ENCODE measurements at regions not wholly inside any gene's neighbourhood (a gene's known extent, or its start where the extent isn't known, plus 50 kb on each side); places are given as distances from the start of the nearest gene placed in this dataset.

DNA sequence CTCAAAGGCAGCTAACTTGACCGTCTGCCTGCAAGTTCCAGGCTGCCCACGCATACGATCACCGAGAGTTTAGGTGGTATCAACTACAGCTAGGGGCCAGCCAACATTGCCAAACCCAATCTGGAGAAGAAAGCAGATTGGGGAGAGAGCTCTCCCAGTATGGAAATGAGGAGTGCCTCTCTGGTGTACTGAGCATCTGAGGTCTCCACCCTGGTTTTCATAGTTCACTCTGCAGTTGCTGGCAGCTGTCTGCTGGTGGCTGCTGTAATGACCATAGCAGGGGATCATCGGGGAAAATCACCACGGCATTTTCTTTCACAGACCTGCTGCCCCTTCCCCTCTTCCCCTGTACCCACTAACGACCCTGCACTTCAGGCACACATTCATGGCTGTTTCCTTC, 201.7 kb downstream of the NUFIP1 start:
- Histone ChIP-seq H3K36me3 (ENCODE audit: control insufficient read depth in 2 of 2, extremely low read depth in 1 of 2, insufficient read depth in 2 of 2, low read length in 2 of 2) (no peaks in the 10 kb centered on the region), H3K9me3 (replicated peaks; ENCODE audit: control insufficient read depth, insufficient read depth, low read length) (no peaks in the 10 kb centered on the region), H2AFZ (ENCODE audit: low read depth, low read length) (no peak overlapping the region), H3K9ac (replicated peaks; ENCODE audit: extremely low read depth, insufficient read depth, low read length) (no peak overlapping the region), H3K27ac (ENCODE audit: insufficient read depth, low read depth, low read length) (no peak overlapping the region), H3K4me1 (ENCODE audit: control insufficient read depth, extremely low read depth, insufficient read depth, low read length) (peaks cover 3% of the 10 kb centered on the region), H3K27me3 (ENCODE audit: control insufficient read depth in 2 of 2, insufficient read depth in 2 of 2, low read length in 2 of 2) (no peaks in the 10 kb centered on the region), H3K4me3 (replicated peaks in 1 of 3; ENCODE audit: insufficient read depth in 1 of 3, low read depth in 1 of 3, low read length in 3 of 3) (no peak overlapping the region), H3K79me2 (ENCODE audit: control insufficient read depth, insufficient read depth, low read length) (no peaks in the 10 kb centered on the region), H4K20me1 (replicated peaks; ENCODE audit: control insufficient read depth, extremely low read depth, insufficient read depth, low read length) (no peaks in the 10 kb centered on the region), H3K4me2 (ENCODE audit: insufficient read depth, low read length) (no peak overlapping the region), H3K9me1 (replicated peaks; ENCODE audit: control insufficient read depth, extremely low read depth, insufficient read depth, low read length) (no peaks in the 10 kb centered on the region)
- DNase-seq (ENCODE audit: low read depth, low spot score) (no peak), FAIRE-seq (no peak)
- dilution Hi-C loops (cut with MboI; ENCODE audit: extremely low pct_ligation_motif_present, low sequenced_read_pairs): no loop called here
- BruUV-seq (replicated peaks): no TSS peak
- intact Hi-C loops (cut with micrococcal nuclease): no loop called here
- ChIA-PET CTCF (no interaction called here), POLR2A (no interaction called here)
- no peak for TF ChIP-seq EZH2 (IDR thresholded peaks at IDR 0.05; ENCODE audit: borderline replicate concordance, low read depth, low read length, severe bottlenecking)

- intact Hi-C loops (cut with micrococcal nuclease) (no loop called here), dilution Hi-C loops (cut with MboI; ENCODE audit: extremely low pct_ligation_motif_present, low sequenced_read_pairs) (no loop called here)
- H3K27ac ChIP-seq (ENCODE audit: insufficient read depth, low read depth, low read length): no peak overlapping the region
- H3K9me1 ChIP-seq (replicated peaks; ENCODE audit: control insufficient read depth, extremely low read depth, insufficient read depth, low read length): no peaks in the 10 kb centered on the region
- no peaks in the 10 kb centered on the region for H3K4me1 ChIP-seq (ENCODE audit: control insufficient read depth, extremely low read depth, insufficient read depth, low read length)
- ChIA-PET POLR2A (no interaction called here), CTCF (interaction anchor here (0.7 to 1.5 kb wide), 2 partner anchors 10 to 118 kb away, joined by 3 read pairs; no protein-coding TSS in a partner anchor)
- H3K4me2 ChIP-seq (ENCODE audit: insufficient read depth, low read length): no peak overlapping the region
- no peaks in the 10 kb centered on the region for H3K27me3 ChIP-seq (ENCODE audit: control insufficient read depth in 2 of 2, insufficient read depth in 2 of 2, low read length in 2 of 2)
- H2AFZ ChIP-seq (ENCODE audit: low read depth, low read length): no peak overlapping the region
- no peak overlapping the region for H3K4me3 ChIP-seq (replicated peaks in 1 of 3; ENCODE audit: insufficient read depth in 1 of 3, low read depth in 1 of 3, low read length in 3 of 3)
- no TSS peak for BruUV-seq (replicated peaks)
- TF ChIP-seq, protein P1, sequence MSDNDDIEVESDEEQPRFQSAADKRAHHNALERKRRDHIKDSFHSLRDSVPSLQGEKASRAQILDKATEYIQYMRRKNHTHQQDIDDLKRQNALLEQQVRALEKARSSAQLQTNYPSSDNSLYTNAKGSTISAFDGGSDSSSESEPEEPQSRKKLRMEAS (IDR thresholded peaks at IDR 0.05; ENCODE audit: insufficient read depth, insufficient read length): no peak
- no peak for TF ChIP-seq POLR2A (IDR thresholded peaks at IDR 0.05; ENCODE audit: low read depth, low read length)
- TF ChIP-seq JUN (IDR thresholded peaks at IDR 0.05; ENCODE audit: borderline replicate concordance, insufficient read depth, insufficient read length, low read depth): no peak
- no peak for TF ChIP-seq FOS (IDR thresholded peaks at IDR 0.05; ENCODE audit: borderline replicate concordance, insufficient read depth, low read length)
- TF ChIP-seq, protein P2, sequence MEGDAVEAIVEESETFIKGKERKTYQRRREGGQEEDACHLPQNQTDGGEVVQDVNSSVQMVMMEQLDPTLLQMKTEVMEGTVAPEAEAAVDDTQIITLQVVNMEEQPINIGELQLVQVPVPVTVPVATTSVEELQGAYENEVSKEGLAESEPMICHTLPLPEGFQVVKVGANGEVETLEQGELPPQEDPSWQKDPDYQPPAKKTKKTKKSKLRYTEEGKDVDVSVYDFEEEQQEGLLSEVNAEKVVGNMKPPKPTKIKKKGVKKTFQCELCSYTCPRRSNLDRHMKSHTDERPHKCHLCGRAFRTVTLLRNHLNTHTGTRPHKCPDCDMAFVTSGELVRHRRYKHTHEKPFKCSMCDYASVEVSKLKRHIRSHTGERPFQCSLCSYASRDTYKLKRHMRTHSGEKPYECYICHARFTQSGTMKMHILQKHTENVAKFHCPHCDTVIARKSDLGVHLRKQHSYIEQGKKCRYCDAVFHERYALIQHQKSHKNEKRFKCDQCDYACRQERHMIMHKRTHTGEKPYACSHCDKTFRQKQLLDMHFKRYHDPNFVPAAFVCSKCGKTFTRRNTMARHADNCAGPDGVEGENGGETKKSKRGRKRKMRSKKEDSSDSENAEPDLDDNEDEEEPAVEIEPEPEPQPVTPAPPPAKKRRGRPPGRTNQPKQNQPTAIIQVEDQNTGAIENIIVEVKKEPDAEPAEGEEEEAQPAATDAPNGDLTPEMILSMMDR (IDR thresholded peaks at IDR 0.05; ENCODE audit: extremely low read depth in 1 of 2, insufficient read depth in 1 of 2, low read depth in 1 of 2, low read length in 2 of 2): no peak
- TF ChIP-seq GATA2 (IDR thresholded peaks at IDR 0.05; ENCODE audit: insufficient read depth, insufficient read length, low read depth, low read length): no peak
- no peak for TF ChIP-seq EZH2 (IDR thresholded peaks at IDR 0.05; ENCODE audit: borderline replicate concordance, low read depth, low read length, severe bottlenecking)
- no peak for TF ChIP-seq POLR2AphosphoS5 (IDR thresholded peaks at IDR 0.05; ENCODE audit: insufficient read depth, low read depth, low read length)
- TF ChIP-seq MYC (IDR thresholded peaks at IDR 0.05; ENCODE audit: low read depth, low read length): no peak
- FAIRE-seq (no peak), DNase-seq (ENCODE audit: low read depth, low spot score) (no peak)
- no peak overlapping the region for H3K9ac ChIP-seq (replicated peaks; ENCODE audit: extremely low read depth, insufficient read depth, low read length)
- no peaks in the 10 kb centered on the region for H3K79me2 ChIP-seq (ENCODE audit: control insufficient read depth, insufficient read depth, low read length)
- no peaks in the 10 kb centered on the region for H4K20me1 ChIP-seq (replicated peaks; ENCODE audit: control insufficient read depth, extremely low read depth, insufficient read depth, low read length)
- no peaks in the 10 kb centered on the region for H3K36me3 ChIP-seq (ENCODE audit: control insufficient read depth in 2 of 2, extremely low read depth in 1 of 2, insufficient read depth in 2 of 2, low read length in 2 of 2)
- H3K9me3 ChIP-seq (replicated peaks; ENCODE audit: control insufficient read depth, insufficient read depth, low read length): no peaks in the 10 kb centered on the region
Measured at GRCh38 chr13:44786756-44787155, 202.5 kb downstream of the NUFIP1 start.
